H7 (cell line): ENCODE measurements at regions not wholly inside any gene's neighbourhood (a gene's known extent, or its start where the extent isn't known, plus 50 kb on each side); places are given as distances from the start of the nearest gene placed in this dataset.
"Not testable (repeated sequence)": the region's sequence is repeated elsewhere in the genome, so short reads cannot be mapped to it uniquely, and the experiment has no call there.

Experiments
- DNase-seq: peaks from one replicate; pipeline ENCODE4 v3.0.0; 2012
- H3K27me3 ChIP-seq: 2 replicates; pipeline ENCODE4 v1.6.0; 2011; ENCODE audit warnings: mild to moderate bottlenecking, low read length; ENCODE audit not compliant: control insufficient read depth, insufficient read depth
- H3K36me3 ChIP-seq: replicated peaks from 2 replicates; pipeline ENCODE4 v1.5.1; 2011; ENCODE audit warnings: low read length; ENCODE audit not compliant: control insufficient read depth, insufficient read depth
- H3K4me3 ChIP-seq: 2 replicates; pipeline ENCODE4 v1.5.1; 2011; ENCODE audit warnings: low read depth, mild to moderate bottlenecking, control low read depth, low read length, moderate library complexity; ENCODE audit not compliant: insufficient read depth

- no peaks in the 10 kb centered on the region for H3K27me3 ChIP-seq
- no peaks in the 10 kb centered on the region for H3K36me3 ChIP-seq
- H3K4me3 ChIP-seq, result no peak overlapping the region
- DNase-seq, result no peak
Observed at GRCh38 chr20:11976966-11977365, 59.3 kb downstream of the BTBD3 start.

DNA sequence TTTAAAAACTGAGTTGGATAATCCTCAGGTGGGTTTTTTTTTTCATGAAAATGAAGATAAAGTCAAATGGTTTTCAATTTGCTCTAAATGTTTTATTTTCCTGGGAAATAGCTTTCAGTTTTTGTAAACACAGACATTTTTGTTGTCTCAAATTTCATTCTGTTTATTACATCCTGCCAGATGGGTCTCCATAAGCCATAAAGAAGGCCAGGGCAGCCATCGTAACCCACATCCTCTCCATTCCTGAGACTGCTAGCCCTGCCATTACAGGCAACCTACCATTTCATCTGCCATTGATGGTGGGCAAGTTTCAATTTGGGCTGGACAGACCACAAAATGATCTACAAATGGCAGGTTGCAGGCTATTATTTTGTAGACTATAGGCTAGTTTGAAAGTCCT, 60.8 kb downstream of the BTBD3 start:
- no peaks in the 10 kb centered on the region for H3K36me3 ChIP-seq
- no peak for DNase-seq
- no peaks in the 10 kb centered on the region for H3K27me3 ChIP-seq
- H3K4me3 ChIP-seq, result no peak overlapping the region

GRCh38 chr20:11979306-11979990, 61.8 kb downstream of the BTBD3 start:
- no peaks in the 10 kb centered on the region for H3K27me3 ChIP-seq
- H3K4me3 ChIP-seq, result no peak overlapping the region

DNA sequence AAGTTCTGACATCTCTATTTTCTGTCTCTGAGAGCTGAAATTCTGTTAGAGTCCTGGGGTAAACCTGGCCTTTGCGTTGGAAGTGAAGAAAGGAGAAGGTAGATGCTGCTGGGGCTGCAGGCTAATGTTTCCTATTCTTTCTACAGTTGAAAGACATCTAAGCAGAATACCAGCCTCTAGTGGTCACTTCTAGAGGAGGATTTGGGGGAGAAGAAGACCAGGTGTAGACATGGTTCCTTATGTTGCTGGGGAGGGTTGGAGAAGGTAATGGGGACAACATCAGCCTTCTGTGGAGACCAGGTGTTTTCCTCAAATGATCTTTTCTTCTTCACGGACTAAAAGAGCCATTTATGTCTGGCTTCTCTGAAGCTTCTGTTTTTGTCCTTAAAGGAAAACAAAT, 62.6 kb downstream of the BTBD3 start:
- Histone ChIP-seq H3K4me3 (no peak overlapping the region), H3K36me3 (no peaks in the 10 kb centered on the region), H3K27me3 (no peaks in the 10 kb centered on the region)
- no peak for DNase-seq

More at GRCh38 chr20:11979306-11979990, 61.8 kb downstream of the BTBD3 start:
- DNase-seq, result peak; percentile 12
- no peaks in the 10 kb centered on the region for H3K36me3 ChIP-seq

GRCh38 chr20:11981366-11981947, 63.8 kb downstream of the BTBD3 start:
- Histone ChIP-seq H3K36me3 (no peaks in the 10 kb centered on the region), H3K27me3 (no peaks in the 10 kb centered on the region), H3K4me3 (no peak overlapping the region)
- DNase-seq, result no peak

- Histone ChIP-seq H3K4me3 (no peak overlapping the region), H3K36me3 (no peaks in the 10 kb centered on the region), H3K27me3 (no peaks in the 10 kb centered on the region)
- DNase-seq, result no peak
Observed at GRCh38 chr20:11982289-11982954, 64.7 kb downstream of the BTBD3 start.

DNA sequence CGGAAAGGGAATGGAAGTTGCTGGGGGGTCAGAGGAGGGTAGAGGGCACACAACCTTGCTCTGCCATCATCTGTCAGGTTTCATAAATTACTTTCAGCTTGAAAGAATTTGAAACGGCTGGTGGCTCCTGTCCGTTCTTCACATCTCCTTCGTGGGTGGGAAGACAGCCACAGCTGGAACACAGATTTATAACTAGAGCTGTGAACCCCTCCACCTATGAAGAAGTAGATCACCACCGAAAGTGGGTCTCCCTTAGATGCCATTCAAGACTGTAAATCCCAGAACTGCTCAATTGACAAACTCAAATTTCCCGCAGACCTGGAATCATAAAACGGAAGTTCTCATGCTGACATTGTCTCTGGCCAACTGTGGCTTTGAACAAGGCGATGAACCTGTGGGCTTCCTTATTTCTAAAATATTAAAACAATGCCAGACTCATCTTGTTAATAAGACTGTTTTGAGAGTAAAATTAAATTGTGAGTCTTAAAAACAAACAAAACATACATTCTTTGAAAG, 65.3 kb downstream of the BTBD3 start:
- no peak for DNase-seq
- H3K36me3 ChIP-seq, result no peaks in the 10 kb centered on the region
- H3K27me3 ChIP-seq, result no peaks in the 10 kb centered on the region
- no peak overlapping the region for H3K4me3 ChIP-seq

GRCh38 chr20:11986954-11987353, 69.3 kb downstream of the BTBD3 start:
- no peaks in the 10 kb centered on the region for H3K36me3 ChIP-seq
- H3K4me3 ChIP-seq, result no peak overlapping the region
- no peak for DNase-seq
- H3K27me3 ChIP-seq, result no peaks in the 10 kb centered on the region

DNA sequence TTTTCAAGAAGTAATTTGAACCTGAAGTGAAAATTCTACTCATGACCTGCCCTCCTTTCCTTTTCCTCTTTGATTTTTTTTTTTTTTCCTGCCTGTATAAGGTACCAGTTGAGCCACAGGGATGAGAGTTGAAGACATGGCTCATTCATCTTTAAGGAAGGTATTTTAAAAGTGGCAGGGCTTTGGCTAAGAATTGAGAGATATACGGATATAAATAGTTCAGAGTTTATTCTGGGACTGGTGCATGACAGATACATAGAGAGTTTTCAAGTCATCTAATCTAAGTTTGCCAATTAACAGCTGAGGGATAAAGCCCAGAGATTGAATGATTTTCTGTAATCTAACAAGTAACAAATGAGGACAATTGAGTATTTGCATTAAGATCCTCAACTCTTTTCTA, 69.8 kb downstream of the BTBD3 start:
- Histone ChIP-seq H3K4me3 (no peak overlapping the region), H3K36me3 (no peaks in the 10 kb centered on the region), H3K27me3 (no peaks in the 10 kb centered on the region)
- no peak for DNase-seq

GRCh38 chr20:11989018-11989771, 71.5 kb downstream of the BTBD3 start:
- no peak for DNase-seq
- no peak overlapping the region for H3K4me3 ChIP-seq
- H3K36me3 ChIP-seq, result no peaks in the 10 kb centered on the region
- H3K27me3 ChIP-seq, result no peaks in the 10 kb centered on the region

DNA sequence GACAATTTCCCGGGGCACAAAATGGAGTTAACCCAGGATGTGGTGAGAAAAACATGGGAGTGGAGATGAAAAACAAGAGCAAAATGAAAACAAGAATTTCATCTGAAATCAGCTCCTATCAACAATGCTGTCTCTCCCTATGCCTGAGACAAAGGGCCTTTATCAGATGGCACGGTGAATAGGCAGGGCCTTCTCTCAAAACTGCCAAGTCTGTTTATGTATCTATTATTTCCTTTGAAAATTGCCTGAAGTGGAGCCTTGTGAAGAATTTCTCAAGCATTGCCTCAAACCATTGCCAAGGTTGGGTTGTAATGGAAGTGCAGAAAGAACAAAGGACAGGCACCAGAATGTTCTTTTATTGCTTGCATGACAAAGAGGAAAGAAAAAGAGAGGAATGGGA, 74.7 kb downstream of the BTBD3 start:
- no peaks in the 10 kb centered on the region for H3K27me3 ChIP-seq
- H3K36me3 ChIP-seq, result no peaks in the 10 kb centered on the region
- no peak for DNase-seq
- H3K4me3 ChIP-seq, result no peak overlapping the region

DNA sequence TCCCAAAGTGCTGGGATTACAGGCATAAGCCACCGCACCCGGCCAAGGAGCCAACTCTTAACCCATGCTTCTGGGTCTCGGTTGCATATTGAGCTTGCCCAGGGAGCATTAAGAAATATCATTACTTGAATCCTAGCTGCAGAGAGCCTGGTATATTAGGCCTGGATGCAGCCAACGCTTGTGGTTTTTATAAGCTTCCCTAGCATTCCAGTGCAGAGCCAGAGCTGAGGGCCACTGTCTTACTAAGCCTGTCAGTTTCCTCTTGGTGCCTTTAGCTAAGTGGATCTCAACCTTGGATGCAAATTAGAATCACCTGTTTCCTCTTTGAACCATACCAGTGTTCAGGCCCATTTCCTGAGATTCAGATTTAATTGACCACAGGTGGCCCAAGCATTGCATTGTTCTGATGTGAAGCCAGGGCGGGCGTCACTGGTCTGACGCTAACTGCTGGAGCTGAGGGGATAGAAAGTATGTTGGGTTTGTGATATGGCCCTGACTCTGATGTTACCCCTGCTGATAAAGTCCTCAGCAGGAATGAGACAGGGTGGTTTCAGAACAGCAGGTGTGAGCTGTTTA, 76.3 kb downstream of the BTBD3 start:
- Histone ChIP-seq H3K27me3 (no peaks in the 10 kb centered on the region), H3K4me3 (no peak overlapping the region), H3K36me3 (no peaks in the 10 kb centered on the region)
- peak; percentile 10 for DNase-seq

- Histone ChIP-seq H3K36me3 (no peaks in the 10 kb centered on the region), H3K4me3 (no peak overlapping the region), H3K27me3 (no peaks in the 10 kb centered on the region)
- no peak for DNase-seq
Observed at GRCh38 chr20:11995805-11996567, 78.3 kb downstream of the BTBD3 start.

DNA sequence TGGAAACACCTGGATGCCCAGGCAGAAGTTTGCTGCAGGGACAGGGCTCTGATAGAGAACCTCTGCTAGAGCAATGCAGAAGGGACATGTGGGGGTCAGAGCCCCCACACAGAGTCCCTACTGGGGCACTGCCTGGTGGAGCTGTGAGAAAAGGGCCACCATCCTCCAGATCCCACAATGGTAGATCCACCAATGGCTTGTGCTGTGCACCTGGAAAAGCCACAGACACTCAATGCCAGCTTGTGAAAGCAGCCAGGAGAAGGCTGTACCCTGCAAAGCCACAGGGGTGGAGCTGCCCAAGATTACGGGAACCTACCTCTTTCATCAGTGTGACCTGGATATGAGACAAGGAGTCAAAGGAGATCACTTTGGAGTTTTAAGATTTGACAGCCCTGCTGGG, 87.1 kb downstream of the BTBD3 start:
- not testable (repeated sequence) for H3K27me3 ChIP-seq, DNase-seq, H3K36me3 ChIP-seq, H3K4me3 ChIP-seq
